Prostate gland (tissue), 2 donors: ENCODE measurements at regions not wholly inside any gene's neighbourhood (a gene's known extent, or its start where the extent isn't known, plus 50 kb on each side); places are given as distances from the start of the nearest gene placed in this dataset.

Experiments
- POLR2A ChIP-seq: fragments of 450-650 bp; IDR thresholded peaks from one replicate; pipeline ENCODE4 v1.6.1; 2016; ENCODE audit warnings: antibody characterized with exemption, mild to moderate bottlenecking
- TF ChIP-seq, protein P1 (sequence below), 4 experiments: fragments of 200-600 bp in 2 of 4; fragments of 450-650 bp in 2 of 4; sonication (generic) in 2 of 4; IDR thresholded peaks; 1 replicate in 3 of 4; 2 replicates in 1 of 4; pipeline ENCODE4 v1.5.1; 2016 to 2019; ENCODE audit warnings: antibody characterized with exemption in 4 of 4, mild to moderate bottlenecking in 2 of 4, moderate library complexity in 2 of 4

DNA sequence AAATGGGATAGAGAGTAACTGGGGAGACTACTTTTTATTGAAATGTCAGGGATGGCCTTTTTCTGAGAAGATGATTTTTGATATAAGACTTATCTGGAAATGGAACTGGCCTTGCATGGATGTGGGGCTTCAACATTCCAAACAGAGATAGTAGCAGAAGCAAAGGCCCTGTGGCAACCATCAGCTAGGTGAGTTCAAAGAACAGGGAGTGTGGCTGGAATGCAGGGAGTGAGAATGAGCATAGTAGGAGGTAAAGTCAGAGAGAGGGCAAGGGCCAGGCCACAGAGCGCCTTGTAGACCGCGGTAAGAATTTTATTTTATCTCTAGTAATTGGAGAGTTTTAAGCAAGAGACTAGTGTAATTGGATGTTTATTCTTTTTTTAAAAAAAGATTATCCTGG, 227.0 kb upstream of the B3GALT2 start:
- TF ChIP-seq, protein P1, sequence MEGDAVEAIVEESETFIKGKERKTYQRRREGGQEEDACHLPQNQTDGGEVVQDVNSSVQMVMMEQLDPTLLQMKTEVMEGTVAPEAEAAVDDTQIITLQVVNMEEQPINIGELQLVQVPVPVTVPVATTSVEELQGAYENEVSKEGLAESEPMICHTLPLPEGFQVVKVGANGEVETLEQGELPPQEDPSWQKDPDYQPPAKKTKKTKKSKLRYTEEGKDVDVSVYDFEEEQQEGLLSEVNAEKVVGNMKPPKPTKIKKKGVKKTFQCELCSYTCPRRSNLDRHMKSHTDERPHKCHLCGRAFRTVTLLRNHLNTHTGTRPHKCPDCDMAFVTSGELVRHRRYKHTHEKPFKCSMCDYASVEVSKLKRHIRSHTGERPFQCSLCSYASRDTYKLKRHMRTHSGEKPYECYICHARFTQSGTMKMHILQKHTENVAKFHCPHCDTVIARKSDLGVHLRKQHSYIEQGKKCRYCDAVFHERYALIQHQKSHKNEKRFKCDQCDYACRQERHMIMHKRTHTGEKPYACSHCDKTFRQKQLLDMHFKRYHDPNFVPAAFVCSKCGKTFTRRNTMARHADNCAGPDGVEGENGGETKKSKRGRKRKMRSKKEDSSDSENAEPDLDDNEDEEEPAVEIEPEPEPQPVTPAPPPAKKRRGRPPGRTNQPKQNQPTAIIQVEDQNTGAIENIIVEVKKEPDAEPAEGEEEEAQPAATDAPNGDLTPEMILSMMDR (IDR thresholded peaks at IDR 0.05) = no peak
- no peak for TF ChIP-seq POLR2A
